Mesothelial cell of epicardium (in vitro differentiated cells): ENCODE measurements at regions not wholly inside any gene's neighbourhood (a gene's known extent, or its start where the extent isn't known, plus 50 kb on each side); places are given as distances from the start of the nearest gene placed in this dataset.

Experiments used
- DNase-seq, 2 experiments: peaks; one replicate each; pipeline ENCODE4 v3.0.0; 2021; ENCODE audit warnings: low spot score in 2 of 2; ENCODE audit not compliant: unreplicated experiment in 2 of 2
- H3K27ac Mint-ChIP-seq: 2 replicates; pipeline ENCODE4 v1.8.0; 2021; ENCODE audit warnings: mixed read lengths
- H3K27me3 Mint-ChIP-seq: 2 replicates; pipeline ENCODE4 v1.8.0; 2021; ENCODE audit warnings: low read depth, mixed read lengths
- H3K36me3 Mint-ChIP-seq: 2 replicates; pipeline ENCODE4 v1.8.0; 2021; ENCODE audit warnings: mixed read lengths
- H3K4me1 Mint-ChIP-seq: 2 replicates; pipeline ENCODE4 v1.8.0; 2021; ENCODE audit warnings: mixed read lengths
- H3K4me3 Mint-ChIP-seq: 2 replicates; pipeline ENCODE4 v1.8.0; 2021; ENCODE audit warnings: mild to moderate bottlenecking, moderate library complexity, mixed read lengths
- H3K9me3 Mint-ChIP-seq: 2 replicates; pipeline ENCODE4 v1.8.0; 2021; ENCODE audit warnings: mixed read lengths
- TF ChIP-seq, protein P1 (sequence below): fragments of 200-600 bp; sonication (generic); IDR thresholded peaks from one replicate; pipeline ENCODE4 v1.5.0; 2021; ENCODE audit warnings: antibody characterized with exemption; ENCODE audit not compliant: unreplicated experiment

GRCh38 chr4:58740897-58741296, 1630.7 kb upstream of the IGFBP7 start:
- no peak overlapping the region for H3K27ac Mint-ChIP-seq
- no peak overlapping the region for H3K4me3 Mint-ChIP-seq
- no peak for DNase-seq
- H3K9me3 Mint-ChIP-seq, result peaks cover 10% of the 10 kb centered on the region
- H3K36me3 Mint-ChIP-seq, result no peaks in the 10 kb centered on the region
- peaks cover 18% of the 10 kb centered on the region for H3K4me1 Mint-ChIP-seq
- TF ChIP-seq, protein P1, sequence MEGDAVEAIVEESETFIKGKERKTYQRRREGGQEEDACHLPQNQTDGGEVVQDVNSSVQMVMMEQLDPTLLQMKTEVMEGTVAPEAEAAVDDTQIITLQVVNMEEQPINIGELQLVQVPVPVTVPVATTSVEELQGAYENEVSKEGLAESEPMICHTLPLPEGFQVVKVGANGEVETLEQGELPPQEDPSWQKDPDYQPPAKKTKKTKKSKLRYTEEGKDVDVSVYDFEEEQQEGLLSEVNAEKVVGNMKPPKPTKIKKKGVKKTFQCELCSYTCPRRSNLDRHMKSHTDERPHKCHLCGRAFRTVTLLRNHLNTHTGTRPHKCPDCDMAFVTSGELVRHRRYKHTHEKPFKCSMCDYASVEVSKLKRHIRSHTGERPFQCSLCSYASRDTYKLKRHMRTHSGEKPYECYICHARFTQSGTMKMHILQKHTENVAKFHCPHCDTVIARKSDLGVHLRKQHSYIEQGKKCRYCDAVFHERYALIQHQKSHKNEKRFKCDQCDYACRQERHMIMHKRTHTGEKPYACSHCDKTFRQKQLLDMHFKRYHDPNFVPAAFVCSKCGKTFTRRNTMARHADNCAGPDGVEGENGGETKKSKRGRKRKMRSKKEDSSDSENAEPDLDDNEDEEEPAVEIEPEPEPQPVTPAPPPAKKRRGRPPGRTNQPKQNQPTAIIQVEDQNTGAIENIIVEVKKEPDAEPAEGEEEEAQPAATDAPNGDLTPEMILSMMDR, result no peak
- no peaks in the 10 kb centered on the region for H3K27me3 Mint-ChIP-seq

- Mint-ChIP-seq H3K36me3 (no peaks in the 10 kb centered on the region), H3K4me1 (peaks cover 21% of the 10 kb centered on the region), H3K27me3 (no peaks in the 10 kb centered on the region), H3K4me3 (no peak overlapping the region), H3K27ac (no peak overlapping the region), H3K9me3 (peaks cover 10% of the 10 kb centered on the region)
- TF ChIP-seq, protein P1, result no peak
- DNase-seq, result no peak
Observed at GRCh38 chr4:58739275-58739674, 1629.1 kb upstream of the IGFBP7 start.

DNA sequence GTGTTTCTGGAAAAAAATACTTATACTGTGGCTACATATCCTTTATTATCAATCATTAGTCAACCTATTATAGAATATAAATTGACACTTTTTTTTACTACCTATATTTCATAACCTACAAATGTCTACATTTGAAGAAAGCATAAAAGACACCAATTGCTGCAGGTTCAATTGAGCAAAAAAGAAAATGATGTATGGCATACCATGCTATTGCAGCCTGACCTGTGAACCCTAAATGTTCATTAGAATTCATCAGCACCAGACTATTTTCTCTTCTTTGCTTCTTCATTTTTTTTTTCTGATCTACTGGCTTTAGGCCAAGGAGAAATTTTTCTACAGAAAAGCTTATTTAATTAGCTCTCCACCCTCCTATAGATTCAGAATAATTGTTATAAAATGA, 1628.2 kb upstream of the IGFBP7 start:
- TF ChIP-seq, protein P1, result no peak
- Mint-ChIP-seq H3K27ac (peak overlapping the region; percentile 2), H3K4me1 (peaks cover 23% of the 10 kb centered on the region), H3K36me3 (no peaks in the 10 kb centered on the region), H3K9me3 (peaks cover 10% of the 10 kb centered on the region), H3K4me3 (no peak overlapping the region), H3K27me3 (no peaks in the 10 kb centered on the region)
- DNase-seq, result no peak

DNA sequence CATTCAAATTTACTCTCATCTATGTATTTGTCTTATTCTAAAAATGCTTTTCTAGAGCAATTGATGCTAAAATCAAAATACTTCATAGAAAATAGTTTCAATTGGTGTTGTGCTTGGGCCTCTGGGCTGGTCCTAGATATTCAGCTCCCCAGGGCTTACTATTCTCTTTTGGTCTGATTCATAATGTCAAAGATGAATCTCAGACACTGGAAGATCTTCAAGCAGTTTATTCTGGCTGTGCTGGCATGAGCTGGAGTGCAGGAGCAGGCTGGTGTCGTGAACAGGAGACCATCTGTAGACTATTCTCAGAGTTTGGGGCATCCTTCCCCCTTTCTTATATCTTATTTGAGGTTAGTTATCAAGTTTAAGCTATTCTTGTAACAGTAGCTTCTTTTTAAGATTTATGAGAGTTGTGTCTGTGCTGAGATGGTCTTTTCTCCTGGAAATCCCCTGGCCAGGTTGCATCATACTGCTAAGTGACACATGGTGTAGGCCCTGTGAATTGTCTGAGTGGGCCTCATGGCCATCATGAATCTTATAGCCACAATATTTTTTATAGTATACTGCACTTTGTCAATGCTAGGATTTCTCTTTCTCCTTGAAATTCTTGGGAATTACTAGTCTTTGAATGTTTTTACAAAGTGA, 1624.0 kb upstream of the IGFBP7 start:
- TF ChIP-seq, protein P1, result no peak
- Mint-ChIP-seq H3K4me3 (no peak overlapping the region), H3K36me3 (no peaks in the 10 kb centered on the region), H3K4me1 (peaks cover 23% of the 10 kb centered on the region), H3K27me3 (no peaks in the 10 kb centered on the region), H3K27ac (no peak overlapping the region), H3K9me3 (no peaks in the 10 kb centered on the region)
- DNase-seq, result no peak

- no peaks in the 10 kb centered on the region for H3K36me3 Mint-ChIP-seq
- H3K4me3 Mint-ChIP-seq, result no peak overlapping the region
- H3K27me3 Mint-ChIP-seq, result no peaks in the 10 kb centered on the region
- no peak for DNase-seq
- H3K9me3 Mint-ChIP-seq, result no peaks in the 10 kb centered on the region
- TF ChIP-seq, protein P1, result no peak
- peaks cover 16% of the 10 kb centered on the region for H3K4me1 Mint-ChIP-seq
- H3K27ac Mint-ChIP-seq, result no peak overlapping the region
Observed at GRCh38 chr4:58732973-58733372, 1622.8 kb upstream of the IGFBP7 start.

DNA sequence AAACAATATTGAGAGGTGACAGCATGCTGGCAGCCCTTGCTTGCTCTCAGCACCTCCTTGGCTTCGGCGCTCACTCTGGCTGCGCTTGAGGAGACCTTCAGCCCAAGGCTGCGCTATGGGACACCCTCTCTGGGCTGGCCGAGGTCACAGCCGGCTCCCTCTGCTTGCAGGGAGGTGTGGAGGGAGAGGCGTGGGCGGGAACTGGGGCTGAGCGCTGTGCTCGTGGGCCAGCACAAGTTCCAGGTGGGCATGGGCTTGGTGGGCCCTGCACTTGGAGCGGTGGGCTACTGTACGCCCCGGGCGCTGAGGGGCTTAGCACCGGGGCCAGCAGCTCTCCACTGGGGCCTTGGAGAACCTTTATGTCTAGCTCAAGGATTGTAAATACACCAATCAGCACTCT, 1613.8 kb upstream of the IGFBP7 start:
- Mint-ChIP-seq H3K36me3 (no peaks in the 10 kb centered on the region), H3K27me3 (no peaks in the 10 kb centered on the region), H3K9me3 (no peaks in the 10 kb centered on the region), H3K27ac (no peak overlapping the region), H3K4me3 (no peak overlapping the region), H3K4me1 (peaks cover 2% of the 10 kb centered on the region)
- no peak for DNase-seq
- TF ChIP-seq, protein P1, result no peak
